ENCODE measurements at regions not wholly inside any gene's neighbourhood (a gene's known extent, or its start where the extent isn't known, plus 50 kb on each side); places are given as distances from the start of the nearest gene placed in this dataset.
"Not testable (repeated sequence)": the region's sequence is repeated elsewhere in the genome, so short reads cannot be mapped to it uniquely, and the experiment has no call there.

GRCh38 chr19:23597661-23598060 lies 89.4 kb downstream of the ZNF675 start:
- no peak for ATAC-seq (replicated peaks)
- peaks cover 15% of the 10 kb centered on the region for H3K9me3 Mint-ChIP-seq
- H3K36me3 Mint-ChIP-seq (ENCODE audit: low read depth): no peaks in the 10 kb centered on the region
- no peaks in the 10 kb centered on the region for H3K27me3 Mint-ChIP-seq
- no peak overlapping the region for H3K4me3 Mint-ChIP-seq
- no peak overlapping the region for H3K27ac Mint-ChIP-seq
- H3K4me1 Mint-ChIP-seq: no peaks in the 10 kb centered on the region

GRCh38 chr19:23596872-23597271 lies 90.1 kb downstream of the ZNF675 start:
- Mint-ChIP-seq H3K27ac (no peak overlapping the region), H3K4me1 (no peaks in the 10 kb centered on the region), H3K9me3 (peaks cover 18% of the 10 kb centered on the region), H3K36me3 (ENCODE audit: low read depth) (no peaks in the 10 kb centered on the region), H3K4me3 (no peak overlapping the region), H3K27me3 (no peaks in the 10 kb centered on the region)
- ATAC-seq (replicated peaks): no peak

- H3K36me3 Mint-ChIP-seq (ENCODE audit: low read depth); H3K4me3 Mint-ChIP-seq; H3K27me3 Mint-ChIP-seq; H3K4me1 Mint-ChIP-seq; H3K27ac Mint-ChIP-seq; ATAC-seq (replicated peaks): not testable (repeated sequence)
- H3K9me3 Mint-ChIP-seq: peaks cover 23% of the 10 kb centered on the region
These were observed 92.7 kb downstream of the ZNF675 start for GRCh38 chr19:23594311-23594710.

- no peak overlapping the region for H3K27ac Mint-ChIP-seq
- ATAC-seq (replicated peaks): no peak
- peaks cover 5% of the 10 kb centered on the region for H3K27me3 Mint-ChIP-seq
- no peak overlapping the region for H3K4me3 Mint-ChIP-seq
- H3K36me3 Mint-ChIP-seq (ENCODE audit: low read depth): no peaks in the 10 kb centered on the region
- H3K9me3 Mint-ChIP-seq: peaks cover 18% of the 10 kb centered on the region
- no peaks in the 10 kb centered on the region for H3K4me1 Mint-ChIP-seq
These were observed 99.5 kb downstream of the ZNF675 start for GRCh38 chr19:23587546-23587945.

- no peaks in the 10 kb centered on the region for H3K27me3 Mint-ChIP-seq
- no peak overlapping the region for H3K27ac Mint-ChIP-seq
- H3K4me1 Mint-ChIP-seq: no peaks in the 10 kb centered on the region
- H3K9me3 Mint-ChIP-seq: peaks cover 14% of the 10 kb centered on the region
- ATAC-seq (replicated peaks): no peak
- H3K36me3 Mint-ChIP-seq (ENCODE audit: low read depth): no peaks in the 10 kb centered on the region
- no peak overlapping the region for H3K4me3 Mint-ChIP-seq
These were observed 109.5 kb downstream of the ZNF675 start for GRCh38 chr19:23577501-23577900.

- no peak for ATAC-seq (replicated peaks)
- no peaks in the 10 kb centered on the region for H3K4me1 Mint-ChIP-seq
- H3K4me3 Mint-ChIP-seq: no peak overlapping the region
- no peaks in the 10 kb centered on the region for H3K27me3 Mint-ChIP-seq
- H3K36me3 Mint-ChIP-seq (ENCODE audit: low read depth): no peaks in the 10 kb centered on the region
- H3K9me3 Mint-ChIP-seq: peaks cover 29% of the 10 kb centered on the region
- H3K27ac Mint-ChIP-seq: no peak overlapping the region
These were observed 115.8 kb downstream of the ZNF675 start for GRCh38 chr19:23571175-23571574.

GRCh38 chr19:23568116-23568515 lies 118.9 kb downstream of the ZNF675 start:
- ATAC-seq (replicated peaks); H3K4me3 Mint-ChIP-seq; H3K36me3 Mint-ChIP-seq (ENCODE audit: low read depth); H3K27me3 Mint-ChIP-seq; H3K27ac Mint-ChIP-seq; H3K4me1 Mint-ChIP-seq: not testable (repeated sequence)
- peaks cover 33% of the 10 kb centered on the region for H3K9me3 Mint-ChIP-seq

- Mint-ChIP-seq H3K4me1 (no peaks in the 10 kb centered on the region), H3K36me3 (ENCODE audit: low read depth) (no peaks in the 10 kb centered on the region), H3K9me3 (peaks cover 19% of the 10 kb centered on the region), H3K27ac (no peak overlapping the region), H3K27me3 (no peaks in the 10 kb centered on the region), H3K4me3 (no peak overlapping the region)
- ATAC-seq (replicated peaks): no peak
These were observed 121.8 kb downstream of the ZNF675 start for GRCh38 chr19:23565256-23565655.

GRCh38 chr19:23563326-23563725 lies 123.7 kb downstream of the ZNF675 start:
- Mint-ChIP-seq H3K36me3 (ENCODE audit: low read depth) (no peaks in the 10 kb centered on the region), H3K4me1 (no peaks in the 10 kb centered on the region), H3K27me3 (no peaks in the 10 kb centered on the region), H3K27ac (no peak overlapping the region), H3K9me3 (peaks cover 18% of the 10 kb centered on the region), H3K4me3 (no peak overlapping the region)
- no peak for ATAC-seq (replicated peaks)

- Mint-ChIP-seq H3K4me3 (no peak overlapping the region), H3K27me3 (no peaks in the 10 kb centered on the region), H3K27ac (no peak overlapping the region), H3K36me3 (ENCODE audit: low read depth) (no peaks in the 10 kb centered on the region), H3K4me1 (no peaks in the 10 kb centered on the region), H3K9me3 (peaks cover 18% of the 10 kb centered on the region)
- no peak for ATAC-seq (replicated peaks)
These were observed 125.7 kb downstream of the ZNF675 start for GRCh38 chr19:23561341-23561740.

GRCh38 chr19:23560051-23560450 lies 127.0 kb downstream of the ZNF675 start:
- Mint-ChIP-seq H3K4me3 (no peak overlapping the region), H3K4me1 (no peaks in the 10 kb centered on the region), H3K27ac (no peak overlapping the region), H3K9me3 (peaks cover 13% of the 10 kb centered on the region), H3K27me3 (no peaks in the 10 kb centered on the region), H3K36me3 (ENCODE audit: low read depth) (no peaks in the 10 kb centered on the region)
- ATAC-seq (replicated peaks): no peak

- ATAC-seq (replicated peaks): no peak
- no peaks in the 10 kb centered on the region for H3K4me1 Mint-ChIP-seq
- H3K9me3 Mint-ChIP-seq: peaks cover 6% of the 10 kb centered on the region
- H3K27me3 Mint-ChIP-seq: no peaks in the 10 kb centered on the region
- no peaks in the 10 kb centered on the region for H3K36me3 Mint-ChIP-seq (ENCODE audit: low read depth)
- H3K4me3 Mint-ChIP-seq: no peak overlapping the region
- H3K27ac Mint-ChIP-seq: no peak overlapping the region
These were observed 128.5 kb downstream of the ZNF675 start for GRCh38 chr19:23558541-23558940.

- no peak for ATAC-seq (replicated peaks)
- Mint-ChIP-seq H3K4me1 (no peaks in the 10 kb centered on the region), H3K27me3 (no peaks in the 10 kb centered on the region)
These were observed 129.6 kb downstream of the ZNF675 start for GRCh38 chr19:23557381-23557780.

GRCh38 chr19:23554548-23554947 lies 132.5 kb downstream of the ZNF675 start:
- Mint-ChIP-seq H3K27me3 (no peaks in the 10 kb centered on the region), H3K27ac (no peak overlapping the region), H3K4me1 (no peaks in the 10 kb centered on the region), H3K4me3 (no peak overlapping the region), H3K9me3 (no peaks in the 10 kb centered on the region), H3K36me3 (ENCODE audit: low read depth) (no peaks in the 10 kb centered on the region)
- ATAC-seq (replicated peaks): no peak

More at GRCh38 chr19:23557381-23557780, 129.6 kb downstream of the ZNF675 start:
- Mint-ChIP-seq H3K4me3 (no peak overlapping the region), H3K36me3 (ENCODE audit: low read depth) (no peaks in the 10 kb centered on the region), H3K9me3 (peaks cover 3% of the 10 kb centered on the region), H3K27ac (no peak overlapping the region)

- H3K4me1 Mint-ChIP-seq; H3K9me3 Mint-ChIP-seq; H3K36me3 Mint-ChIP-seq (ENCODE audit: low read depth); H3K27me3 Mint-ChIP-seq; H3K4me3 Mint-ChIP-seq; ATAC-seq (replicated peaks); H3K27ac Mint-ChIP-seq: not testable (repeated sequence)
These were observed 136.9 kb downstream of the ZNF675 start for GRCh38 chr19:23550102-23550501.

- no peaks in the 10 kb centered on the region for H3K36me3 Mint-ChIP-seq (ENCODE audit: low read depth)
- no peaks in the 10 kb centered on the region for H3K4me1 Mint-ChIP-seq
- H3K27me3 Mint-ChIP-seq: no peaks in the 10 kb centered on the region
- peaks cover 3% of the 10 kb centered on the region for H3K9me3 Mint-ChIP-seq
- H3K4me3 Mint-ChIP-seq: no peak overlapping the region
- no peak overlapping the region for H3K27ac Mint-ChIP-seq
- ATAC-seq (replicated peaks): no peak
These were observed 139.1 kb downstream of the ZNF675 start for GRCh38 chr19:23547816-23548430.

Measured in activated T-helper 17 cell treated with anti-CD3 and anti-CD28 coated beads, Interleukin-2, amount 50 U/mL, for 72 hours (primary cell).